Suprapubic skin (tissue), 4 donors: ENCODE measurements at regions not wholly inside any gene's neighbourhood (a gene's known extent, or its start where the extent isn't known, plus 50 kb on each side); places are given as distances from the start of the nearest gene placed in this dataset.
A peak's percentile ranks its signal among the peaks of the same experiment; 100 is the strongest.

Source experiments
- DNase-seq, 2 donors: peaks; one replicate each; pipeline ENCODE4 v3.0.0-alpha.2; 2019; ENCODE audit warnings: low spot score in 2 of 2
- H3K27ac ChIP-seq: fragments of 200-600 bp; sonication (generic); one replicate; pipeline ENCODE4 v1.5.1; 2019
- H3K27me3 ChIP-seq: fragments of 200-600 bp; sonication (generic); one replicate; pipeline ENCODE4 v1.5.1; 2019
- H3K36me3 ChIP-seq: fragments of 200-600 bp; sonication (generic); one replicate; pipeline ENCODE4 v1.5.1; 2019
- H3K4me1 ChIP-seq: fragments of 200-600 bp; sonication (generic); one replicate; pipeline ENCODE4 v1.5.1; 2019
- H3K4me3 ChIP-seq: fragments of 200-600 bp; sonication (generic); one replicate; pipeline ENCODE4 v1.5.1; 2019; ENCODE audit warnings: mild to moderate bottlenecking
- H3K9me3 ChIP-seq: fragments of 200-600 bp; sonication (generic); one replicate; pipeline ENCODE4 v1.5.1; 2019
- EP300 ChIP-seq: sonication (generic); formaldehyde crosslinking; IDR thresholded peaks from one replicate; pipeline ENCODE4 v1.6.1; 2017; ENCODE audit warnings: antibody characterized with exemption
- POLR2A ChIP-seq, 2 donors: fragments of 450-650 bp; IDR thresholded peaks; one replicate each; pipeline ENCODE4 v1.6.1; 2017; ENCODE audit warnings: antibody characterized with exemption in 2 of 2, mild to moderate bottlenecking in 2 of 2, moderate library complexity in 2 of 2
- POLR2AphosphoS5 ChIP-seq, 3 donors: sonication (generic); formaldehyde crosslinking; IDR thresholded peaks; one replicate each; pipeline ENCODE4 v1.6.1; 2017; ENCODE audit warnings: antibody characterized with exemption in 3 of 3
- WGBS: methylation state at CpG from one replicate; pipeline ENCODE4 v1.1.5; 2018; 5-methylcytosine and 5-hydroxymethylcytosine counted together
- TF ChIP-seq, protein P1 (sequence below), 2 donors: fragments of 200-600 bp in 1 of 2; fragments of 450-650 bp in 1 of 2; sonication (generic) in 1 of 2; IDR thresholded peaks; one replicate each; pipeline ENCODE4 v1.5.1; 2016 to 2019; ENCODE audit warnings: antibody characterized with exemption in 2 of 2, mild to moderate bottlenecking in 1 of 2, moderate library complexity in 1 of 2

- no peak for DNase-seq
- no peaks in the 10 kb centered on the region for H3K9me3 ChIP-seq
- H3K4me1 ChIP-seq = peaks cover 25% of the 10 kb centered on the region
- H3K27me3 ChIP-seq = no peaks in the 10 kb centered on the region
- no peak overlapping the region for H3K27ac ChIP-seq
- no peaks in the 10 kb centered on the region for H3K36me3 ChIP-seq
- WGBS = 60% methylated on average over 4 of the region's 4 CpGs
- no peak overlapping the region for H3K4me3 ChIP-seq
- TF ChIP-seq POLR2AphosphoS5 (IDR thresholded peaks at IDR 0.05) (no peak), EP300 (no peak), POLR2A (IDR thresholded peaks at IDR 0.05) (no peak)
- TF ChIP-seq, protein P1, sequence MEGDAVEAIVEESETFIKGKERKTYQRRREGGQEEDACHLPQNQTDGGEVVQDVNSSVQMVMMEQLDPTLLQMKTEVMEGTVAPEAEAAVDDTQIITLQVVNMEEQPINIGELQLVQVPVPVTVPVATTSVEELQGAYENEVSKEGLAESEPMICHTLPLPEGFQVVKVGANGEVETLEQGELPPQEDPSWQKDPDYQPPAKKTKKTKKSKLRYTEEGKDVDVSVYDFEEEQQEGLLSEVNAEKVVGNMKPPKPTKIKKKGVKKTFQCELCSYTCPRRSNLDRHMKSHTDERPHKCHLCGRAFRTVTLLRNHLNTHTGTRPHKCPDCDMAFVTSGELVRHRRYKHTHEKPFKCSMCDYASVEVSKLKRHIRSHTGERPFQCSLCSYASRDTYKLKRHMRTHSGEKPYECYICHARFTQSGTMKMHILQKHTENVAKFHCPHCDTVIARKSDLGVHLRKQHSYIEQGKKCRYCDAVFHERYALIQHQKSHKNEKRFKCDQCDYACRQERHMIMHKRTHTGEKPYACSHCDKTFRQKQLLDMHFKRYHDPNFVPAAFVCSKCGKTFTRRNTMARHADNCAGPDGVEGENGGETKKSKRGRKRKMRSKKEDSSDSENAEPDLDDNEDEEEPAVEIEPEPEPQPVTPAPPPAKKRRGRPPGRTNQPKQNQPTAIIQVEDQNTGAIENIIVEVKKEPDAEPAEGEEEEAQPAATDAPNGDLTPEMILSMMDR (IDR thresholded peaks at IDR 0.05) = no peak
Measured at GRCh38 chr12:116432314-116432750, 126.8 kb upstream of the MAP1LC3B2 start.

DNA sequence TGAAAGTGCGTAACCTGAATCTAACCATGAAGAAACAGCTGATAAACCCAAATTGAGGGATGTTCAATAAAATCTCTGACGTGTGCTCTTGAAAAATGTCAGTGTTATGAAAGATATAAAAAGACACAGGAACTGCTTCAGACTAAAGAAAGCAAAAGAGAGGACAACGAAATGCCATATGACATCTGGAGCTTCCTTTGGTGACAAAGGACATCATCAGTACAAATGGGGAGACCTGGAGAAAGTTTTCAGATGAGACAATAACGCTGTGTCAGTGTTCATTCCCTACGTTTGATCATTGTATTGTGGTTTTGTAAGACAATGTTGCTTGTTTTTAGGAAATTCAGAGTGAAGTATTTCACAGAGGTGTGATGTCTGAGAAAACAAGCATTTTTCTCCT, 125.9 kb upstream of the MAP1LC3B2 start:
- H3K27me3 ChIP-seq = no peaks in the 10 kb centered on the region
- TF ChIP-seq POLR2A (IDR thresholded peaks at IDR 0.05) (no peak), EP300 (no peak), POLR2AphosphoS5 (IDR thresholded peaks at IDR 0.05) (no peak)
- TF ChIP-seq, protein P1 (IDR thresholded peaks at IDR 0.05) = no peak
- H3K36me3 ChIP-seq = no peaks in the 10 kb centered on the region
- 72% methylated on average over 5 of the region's 5 CpGs for WGBS
- peaks cover 25% of the 10 kb centered on the region for H3K4me1 ChIP-seq
- no peak overlapping the region for H3K4me3 ChIP-seq
- H3K9me3 ChIP-seq = no peaks in the 10 kb centered on the region
- DNase-seq = no peak
- H3K27ac ChIP-seq = peak overlapping the region; percentile 69

DNA sequence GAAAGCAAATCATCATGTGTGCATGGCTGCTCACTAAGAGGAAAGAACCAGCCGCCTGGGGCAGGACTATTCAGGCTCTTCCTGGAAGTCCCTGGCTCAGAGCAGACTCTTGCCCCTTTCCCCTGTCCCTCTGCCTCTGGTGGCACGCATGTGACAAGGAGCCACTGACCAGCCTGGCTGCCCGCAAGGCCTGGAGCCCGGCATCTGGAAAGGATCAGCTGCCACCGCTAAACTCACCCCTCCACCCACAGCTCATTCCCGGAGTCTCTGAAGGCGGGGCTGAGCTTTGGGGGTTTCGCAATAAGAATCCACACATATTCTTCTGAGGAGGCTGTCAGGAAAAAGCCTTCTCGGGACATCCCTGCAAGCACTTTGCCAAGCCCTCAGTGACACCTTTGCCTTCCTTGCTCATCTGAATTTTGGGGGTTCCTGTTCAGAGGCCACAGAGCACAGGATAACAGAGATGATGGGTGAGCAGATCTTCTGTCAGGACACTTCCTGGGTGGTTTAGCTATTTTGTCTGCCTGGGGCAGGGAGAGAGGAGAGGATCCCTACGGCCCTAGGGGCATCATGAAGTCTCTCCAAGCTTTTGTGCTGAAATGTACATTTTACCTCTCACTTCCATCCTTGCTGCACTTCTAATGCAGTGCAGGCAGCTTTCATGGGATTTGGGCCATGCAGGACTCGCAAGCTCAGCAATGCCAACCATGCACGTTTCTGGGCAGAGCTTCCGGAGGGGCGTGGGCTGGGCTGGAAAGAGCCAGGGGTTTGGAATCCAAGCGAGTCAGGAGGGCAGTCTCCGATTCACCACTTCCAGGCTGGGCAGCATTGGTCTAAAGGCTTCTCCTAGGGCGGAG, 124.8 kb upstream of the MAP1LC3B2 start:
- Histone ChIP-seq H3K4me3 (peak overlapping the region; percentile 12), H3K9me3 (no peaks in the 10 kb centered on the region), H3K27ac (peak overlapping the region; percentile 69), H3K27me3 (no peaks in the 10 kb centered on the region), H3K4me1 (peaks cover 25% of the 10 kb centered on the region), H3K36me3 (no peaks in the 10 kb centered on the region)
- WGBS = 5% methylated on average over 13 of the region's 17 CpGs
- TF ChIP-seq POLR2AphosphoS5 (IDR thresholded peaks at IDR 0.05) = peak in 2 of 3 donors; percentile 59 to 72
- no peak for TF ChIP-seq POLR2A (IDR thresholded peaks at IDR 0.05)
- peak; percentile 40 for TF ChIP-seq EP300
- TF ChIP-seq, protein P1 (IDR thresholded peaks at IDR 0.05) = no peak
- peak; percentile 92 to 93 for DNase-seq

GRCh38 chr12:116435984-116436383, 123.2 kb upstream of the MAP1LC3B2 start:
- TF ChIP-seq EP300 = no peak
- TF ChIP-seq POLR2AphosphoS5 (IDR thresholded peaks at IDR 0.05) = no peak
- TF ChIP-seq, protein P1 (IDR thresholded peaks at IDR 0.05) = no peak
- no peak for TF ChIP-seq POLR2A (IDR thresholded peaks at IDR 0.05)
- Histone ChIP-seq H3K27me3 (no peaks in the 10 kb centered on the region), H3K9me3 (no peaks in the 10 kb centered on the region), H3K4me1 (peaks cover 25% of the 10 kb centered on the region), H3K36me3 (no peaks in the 10 kb centered on the region), H3K4me3 (no peak overlapping the region), H3K27ac (no peak overlapping the region)
- WGBS = 94% methylated on average over 3 of the region's 3 CpGs
- no peak for DNase-seq

- H3K36me3 ChIP-seq = no peaks in the 10 kb centered on the region
Measured at GRCh38 chr12:116436561-116437249, 122.5 kb upstream of the MAP1LC3B2 start.

More at GRCh38 chr12:116436561-116437249, 122.5 kb upstream of the MAP1LC3B2 start:
- no peak overlapping the region for H3K4me3 ChIP-seq
- DNase-seq = no peak
- H3K27ac ChIP-seq = no peak overlapping the region
- 80% methylated on average over 8 of the region's 14 CpGs for WGBS
- peaks cover 25% of the 10 kb centered on the region for H3K4me1 ChIP-seq
- H3K27me3 ChIP-seq = no peaks in the 10 kb centered on the region
- no peaks in the 10 kb centered on the region for H3K9me3 ChIP-seq
- TF ChIP-seq, protein P1 (IDR thresholded peaks at IDR 0.05) = no peak
- TF ChIP-seq EP300 = no peak
- no peak for TF ChIP-seq POLR2A (IDR thresholded peaks at IDR 0.05)
- no peak for TF ChIP-seq POLR2AphosphoS5 (IDR thresholded peaks at IDR 0.05)
